Astrocyte (in vitro differentiated cells and primary cell): ENCODE measurements at regions not wholly inside any gene's neighbourhood (a gene's known extent, or its start where the extent isn't known, plus 50 kb on each side); places are given as distances from the start of the nearest gene placed in this dataset.

ENCODE experiments used
- EZH2 ChIP-seq: IDR thresholded peaks from 2 replicates; pipeline ENCODE4 v1.6.1; 2012; ENCODE audit warnings: mild to moderate bottlenecking, low read length, inconsistent platforms; ENCODE audit not compliant: insufficient read depth
- TF ChIP-seq, protein P1 (sequence below): IDR thresholded peaks from 2 replicates; pipeline ENCODE4 v1.5.1; 2011; ENCODE audit warnings: low read depth, mild to moderate bottlenecking, inconsistent platforms, low read length, moderate library complexity; ENCODE audit not compliant: insufficient read depth

DNA sequence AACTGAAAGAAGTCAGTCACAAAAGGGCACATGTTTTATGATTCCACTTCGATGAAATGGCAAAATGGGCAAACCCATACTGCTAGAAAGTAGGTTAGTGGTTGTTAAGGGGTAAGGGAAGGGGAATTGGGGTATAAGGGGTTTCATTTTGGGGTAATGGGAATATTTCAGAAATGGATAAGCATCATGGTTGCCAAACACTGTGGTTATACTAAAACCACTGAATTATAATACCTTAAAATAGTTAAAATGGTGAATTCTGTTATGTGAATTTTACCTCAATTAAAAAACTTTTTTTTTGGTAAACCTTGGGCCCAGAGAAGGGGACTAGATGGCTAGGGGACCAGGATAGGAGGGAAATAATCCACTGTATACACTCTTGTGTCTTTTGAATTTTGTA, 52.3 kb upstream of the BHLHE40 start:
- TF ChIP-seq, protein P1, sequence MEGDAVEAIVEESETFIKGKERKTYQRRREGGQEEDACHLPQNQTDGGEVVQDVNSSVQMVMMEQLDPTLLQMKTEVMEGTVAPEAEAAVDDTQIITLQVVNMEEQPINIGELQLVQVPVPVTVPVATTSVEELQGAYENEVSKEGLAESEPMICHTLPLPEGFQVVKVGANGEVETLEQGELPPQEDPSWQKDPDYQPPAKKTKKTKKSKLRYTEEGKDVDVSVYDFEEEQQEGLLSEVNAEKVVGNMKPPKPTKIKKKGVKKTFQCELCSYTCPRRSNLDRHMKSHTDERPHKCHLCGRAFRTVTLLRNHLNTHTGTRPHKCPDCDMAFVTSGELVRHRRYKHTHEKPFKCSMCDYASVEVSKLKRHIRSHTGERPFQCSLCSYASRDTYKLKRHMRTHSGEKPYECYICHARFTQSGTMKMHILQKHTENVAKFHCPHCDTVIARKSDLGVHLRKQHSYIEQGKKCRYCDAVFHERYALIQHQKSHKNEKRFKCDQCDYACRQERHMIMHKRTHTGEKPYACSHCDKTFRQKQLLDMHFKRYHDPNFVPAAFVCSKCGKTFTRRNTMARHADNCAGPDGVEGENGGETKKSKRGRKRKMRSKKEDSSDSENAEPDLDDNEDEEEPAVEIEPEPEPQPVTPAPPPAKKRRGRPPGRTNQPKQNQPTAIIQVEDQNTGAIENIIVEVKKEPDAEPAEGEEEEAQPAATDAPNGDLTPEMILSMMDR, result no peak
- no peak for TF ChIP-seq EZH2
